HL-60 (cell line): ENCODE measurements at regions not wholly inside any gene's neighbourhood (a gene's known extent, or its start where the extent isn't known, plus 50 kb on each side); places are given as distances from the start of the nearest gene placed in this dataset.

ENCODE experiments used
- DNase-seq, 2 experiments: peaks; one replicate each; pipeline ENCODE4 v3.0.0-alpha.2; 2010 to 2020; ENCODE audit warnings: low read depth in 1 of 2, low spot score in 1 of 2
- H3K27ac ChIP-seq: fragments of 250-450 bp; sonication (Bioruptor Pico); replicated peaks from 2 replicates; pipeline ENCODE4 v1.5.1; 2020; ENCODE audit warnings: mild to moderate bottlenecking, moderate library complexity
- H3K27me3 ChIP-seq: fragments of 250-450 bp; sonication (Bioruptor Pico); 2 replicates; pipeline ENCODE4 v1.5.1; 2021; ENCODE audit warnings: mild to moderate bottlenecking, moderate library complexity; ENCODE audit not compliant: insufficient read depth, poor library complexity, severe bottlenecking
- H3K4me3 ChIP-seq: replicated peaks from 2 replicates; pipeline ENCODE4 v1.5.1; 2011; ENCODE audit warnings: mild to moderate bottlenecking, control low read depth, low read length; ENCODE audit not compliant: insufficient read depth
- CTCF ChIP-seq: IDR thresholded peaks from one replicate; pipeline ENCODE4 v1.5.1; 2011; ENCODE audit warnings: low read length, control low read depth, inconsistent platforms; ENCODE audit not compliant: insufficient read depth
- GABPA ChIP-seq: IDR thresholded peaks from 2 replicates; pipeline ENCODE4 v1.6.1; 2012; ENCODE audit warnings: low read depth
- POLR2AphosphoS5 ChIP-seq: IDR thresholded peaks from 2 replicates; pipeline ENCODE4 v1.6.1; 2012; ENCODE audit warnings: low read depth
- REST ChIP-seq: IDR thresholded peaks from 2 replicates; pipeline ENCODE4 v1.6.1; 2012; ENCODE audit warnings: low read depth; ENCODE audit not compliant: insufficient replicate concordance
- SPI1 ChIP-seq: IDR thresholded peaks from 2 replicates; pipeline ENCODE4 v1.6.1; 2012; ENCODE audit warnings: low read depth, mild to moderate bottlenecking, borderline replicate concordance

- H3K4me3 ChIP-seq = no peak overlapping the region
- H3K27me3 ChIP-seq = no peaks in the 10 kb centered on the region
- TF ChIP-seq GABPA = no peak
- TF ChIP-seq POLR2AphosphoS5 = no peak
- TF ChIP-seq CTCF = no peak
- TF ChIP-seq REST = no peak
- TF ChIP-seq SPI1 = no peak
- no peak for DNase-seq
- no peak overlapping the region for H3K27ac ChIP-seq
These were observed 827.5 kb upstream of the CHAC2 start for GRCh38 chr2:52940101-52940500.

- Histone ChIP-seq H3K27me3 (no peaks in the 10 kb centered on the region), H3K27ac (no peak overlapping the region), H3K4me3 (no peak overlapping the region)
- TF ChIP-seq POLR2AphosphoS5 = no peak
- no peak for TF ChIP-seq GABPA
- no peak for TF ChIP-seq REST
- TF ChIP-seq SPI1 = no peak
- no peak for TF ChIP-seq CTCF
- DNase-seq = no peak
These were observed 828.4 kb upstream of the CHAC2 start for GRCh38 chr2:52939250-52939649.

- no peak overlapping the region for H3K27ac ChIP-seq
- H3K27me3 ChIP-seq = no peaks in the 10 kb centered on the region
- H3K4me3 ChIP-seq = no peak overlapping the region
- TF ChIP-seq POLR2AphosphoS5 = no peak
- TF ChIP-seq GABPA = no peak
- TF ChIP-seq REST = no peak
- no peak for TF ChIP-seq SPI1
- TF ChIP-seq CTCF = no peak
- DNase-seq = no peak
These were observed 831.6 kb upstream of the CHAC2 start for GRCh38 chr2:52936029-52936428.
